ENCODE measurements at regions not wholly inside any gene's neighbourhood (a gene's known extent, or its start where the extent isn't known, plus 50 kb on each side); places are given as distances from the start of the nearest gene placed in this dataset.

DNA sequence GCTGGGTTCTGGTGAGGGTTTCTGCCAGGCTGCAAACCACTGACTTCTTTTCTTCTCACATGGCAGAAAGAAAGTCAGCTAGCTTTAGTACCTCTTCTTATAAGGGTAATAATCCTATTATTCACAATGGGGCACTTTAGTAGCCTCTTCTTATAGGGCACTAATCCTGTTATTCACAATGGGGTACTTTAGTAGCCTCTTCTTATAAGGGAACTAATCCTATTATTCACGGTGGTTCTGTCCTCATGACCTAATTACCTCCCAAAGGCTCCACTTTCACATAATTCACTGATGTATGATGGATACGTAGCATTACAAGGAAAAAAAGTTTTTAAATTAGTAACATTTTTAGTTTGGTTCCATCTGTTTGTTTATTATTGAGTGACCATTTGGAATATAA, 671.3 kb downstream of the NSUN3 start:
- H3K4me1 ChIP-seq (ENCODE audit: insufficient read depth), result no peaks in the 10 kb centered on the region
- H3K27ac ChIP-seq, result no peak overlapping the region
- H3K27me3 ChIP-seq, result no peaks in the 10 kb centered on the region
- H2AFZ ChIP-seq, result no peak overlapping the region
- H3K79me2 ChIP-seq, result no peaks in the 10 kb centered on the region
- no peak overlapping the region for H3K4me2 ChIP-seq
- no peaks in the 10 kb centered on the region for H3K9me3 ChIP-seq (ENCODE audit: low read depth)
- no peaks in the 10 kb centered on the region for H4K20me1 ChIP-seq (ENCODE audit: insufficient read depth, poor library complexity, severe bottlenecking)
- DNase-seq (ENCODE audit: low spot score), result no peak
- H3K9me2 ChIP-seq (replicated peaks; ENCODE audit: insufficient read depth), result no peaks in the 10 kb centered on the region
- no peaks in the 10 kb centered on the region for H3K36me3 ChIP-seq (replicated peaks; ENCODE audit: insufficient read depth, low read depth)
- WGBS (ENCODE audit: low lambda C conversion rate, missing lambda C conversion rate), result 60% methylated on average over 2 of the region's 2 CpGs
- H3K4me3 ChIP-seq, result no peak overlapping the region
- TF ChIP-seq EZH2phosphoT487 (IDR thresholded peaks at IDR 0.05; ENCODE audit: low read depth, severe bottlenecking, unreplicated experiment), result no peak

DNA sequence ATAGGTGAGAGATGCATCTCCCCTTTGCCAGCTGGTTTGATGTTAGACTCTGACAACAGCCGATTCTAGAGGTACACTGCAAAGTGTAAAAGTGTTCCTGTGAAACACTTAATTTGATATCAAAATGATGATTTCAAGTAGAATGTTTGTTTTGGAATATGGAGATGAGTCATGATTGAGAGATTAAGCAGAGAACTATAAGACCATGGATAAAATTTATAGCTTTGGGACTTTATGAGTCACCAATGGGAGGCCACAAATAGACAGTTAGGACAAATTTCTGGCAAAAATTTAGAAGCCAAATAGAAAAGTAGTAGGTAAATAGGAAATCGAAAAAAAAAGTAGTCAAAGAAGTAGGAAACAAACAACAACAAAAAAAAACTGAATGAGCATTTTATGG, 672.5 kb downstream of the NSUN3 start:
- H3K4me3 ChIP-seq, result no peak overlapping the region
- WGBS (ENCODE audit: low lambda C conversion rate, missing lambda C conversion rate), result 93% methylated on average over 2 of the region's 2 CpGs
- no peak for DNase-seq (ENCODE audit: low spot score)
- no peak overlapping the region for H3K4me2 ChIP-seq
- no peaks in the 10 kb centered on the region for H3K27me3 ChIP-seq
- H2AFZ ChIP-seq, result no peak overlapping the region
- no peaks in the 10 kb centered on the region for H3K4me1 ChIP-seq (ENCODE audit: insufficient read depth)
- no peaks in the 10 kb centered on the region for H3K79me2 ChIP-seq
- H3K36me3 ChIP-seq (replicated peaks; ENCODE audit: insufficient read depth, low read depth), result no peaks in the 10 kb centered on the region
- no peaks in the 10 kb centered on the region for H3K9me2 ChIP-seq (replicated peaks; ENCODE audit: insufficient read depth)
- H3K27ac ChIP-seq, result no peak overlapping the region
- TF ChIP-seq, protein P1, sequence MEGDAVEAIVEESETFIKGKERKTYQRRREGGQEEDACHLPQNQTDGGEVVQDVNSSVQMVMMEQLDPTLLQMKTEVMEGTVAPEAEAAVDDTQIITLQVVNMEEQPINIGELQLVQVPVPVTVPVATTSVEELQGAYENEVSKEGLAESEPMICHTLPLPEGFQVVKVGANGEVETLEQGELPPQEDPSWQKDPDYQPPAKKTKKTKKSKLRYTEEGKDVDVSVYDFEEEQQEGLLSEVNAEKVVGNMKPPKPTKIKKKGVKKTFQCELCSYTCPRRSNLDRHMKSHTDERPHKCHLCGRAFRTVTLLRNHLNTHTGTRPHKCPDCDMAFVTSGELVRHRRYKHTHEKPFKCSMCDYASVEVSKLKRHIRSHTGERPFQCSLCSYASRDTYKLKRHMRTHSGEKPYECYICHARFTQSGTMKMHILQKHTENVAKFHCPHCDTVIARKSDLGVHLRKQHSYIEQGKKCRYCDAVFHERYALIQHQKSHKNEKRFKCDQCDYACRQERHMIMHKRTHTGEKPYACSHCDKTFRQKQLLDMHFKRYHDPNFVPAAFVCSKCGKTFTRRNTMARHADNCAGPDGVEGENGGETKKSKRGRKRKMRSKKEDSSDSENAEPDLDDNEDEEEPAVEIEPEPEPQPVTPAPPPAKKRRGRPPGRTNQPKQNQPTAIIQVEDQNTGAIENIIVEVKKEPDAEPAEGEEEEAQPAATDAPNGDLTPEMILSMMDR (IDR thresholded peaks at IDR 0.05; ENCODE audit: poor library complexity), result no peak
- TF ChIP-seq EZH2phosphoT487 (IDR thresholded peaks at IDR 0.05; ENCODE audit: low read depth, severe bottlenecking, unreplicated experiment), result no peak
- no peak for TF ChIP-seq EZH2 (IDR thresholded peaks at IDR 0.05; ENCODE audit: borderline replicate concordance)
- no peaks in the 10 kb centered on the region for H4K20me1 ChIP-seq (ENCODE audit: insufficient read depth, poor library complexity, severe bottlenecking)
- no peaks in the 10 kb centered on the region for H3K9me3 ChIP-seq (ENCODE audit: low read depth)

DNA sequence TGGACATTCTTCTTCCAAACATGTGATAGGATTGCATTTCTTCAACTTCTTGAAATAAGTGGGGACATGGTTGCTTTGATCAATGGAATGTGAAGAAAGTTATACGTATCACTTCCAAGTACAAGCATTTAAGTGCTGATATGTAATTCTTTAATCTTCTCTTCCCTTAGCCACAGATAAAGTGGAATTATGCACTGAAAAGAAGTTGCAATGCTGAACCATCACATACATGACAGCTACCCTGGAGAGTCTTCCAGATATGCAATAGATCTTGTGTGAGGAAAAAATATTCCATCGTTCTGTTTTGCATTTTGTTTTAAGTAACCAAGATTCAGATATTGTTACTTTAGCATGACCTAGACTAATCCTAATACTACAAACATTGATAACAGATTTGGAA, 674.3 kb downstream of the NSUN3 start:
- Histone ChIP-seq H3K27ac (no peak overlapping the region), H3K79me2 (no peaks in the 10 kb centered on the region), H3K36me3 (replicated peaks; ENCODE audit: insufficient read depth, low read depth) (no peaks in the 10 kb centered on the region), H3K4me1 (ENCODE audit: insufficient read depth) (no peaks in the 10 kb centered on the region), H3K4me3 (no peak overlapping the region), H2AFZ (no peak overlapping the region), H3K9me3 (ENCODE audit: low read depth) (peaks cover 2% of the 10 kb centered on the region), H3K9me2 (replicated peaks; ENCODE audit: insufficient read depth) (no peaks in the 10 kb centered on the region), H4K20me1 (ENCODE audit: insufficient read depth, poor library complexity, severe bottlenecking) (no peaks in the 10 kb centered on the region), H3K4me2 (no peak overlapping the region), H3K27me3 (no peaks in the 10 kb centered on the region)
- no peak for DNase-seq (ENCODE audit: low spot score)
- TF ChIP-seq, protein P1 (IDR thresholded peaks at IDR 0.05; ENCODE audit: poor library complexity), result no peak
- no peak for TF ChIP-seq EZH2 (IDR thresholded peaks at IDR 0.05; ENCODE audit: borderline replicate concordance)
- TF ChIP-seq EZH2phosphoT487 (IDR thresholded peaks at IDR 0.05; ENCODE audit: low read depth, severe bottlenecking, unreplicated experiment), result no peak
- 63% methylated on average over 2 of the region's 2 CpGs for WGBS (ENCODE audit: low lambda C conversion rate, missing lambda C conversion rate)

DNA sequence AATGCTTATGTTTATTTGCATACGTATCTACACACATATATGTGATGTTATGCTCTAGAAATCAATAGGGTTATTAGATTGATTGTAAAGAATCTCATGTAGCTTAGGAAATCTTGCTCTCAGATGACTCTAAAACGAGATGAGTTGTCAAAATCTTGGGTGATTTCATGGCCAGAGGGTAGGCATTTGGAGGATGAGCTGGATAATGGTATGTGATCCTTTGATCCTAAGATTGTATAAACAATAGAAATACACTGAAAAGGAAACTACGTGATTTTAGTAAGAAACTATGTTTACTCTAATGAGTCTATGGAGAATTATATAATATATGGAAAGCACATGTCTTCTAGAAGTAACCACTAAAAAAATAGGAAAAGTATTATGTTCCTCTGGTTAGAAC, 676.6 kb downstream of the NSUN3 start:
- TF ChIP-seq, protein P1 (IDR thresholded peaks at IDR 0.05; ENCODE audit: poor library complexity), result no peak
- TF ChIP-seq EZH2 (IDR thresholded peaks at IDR 0.05; ENCODE audit: borderline replicate concordance) (no peak), EZH2phosphoT487 (IDR thresholded peaks at IDR 0.05; ENCODE audit: low read depth, severe bottlenecking, unreplicated experiment) (no peak)
- no peaks in the 10 kb centered on the region for H4K20me1 ChIP-seq (ENCODE audit: insufficient read depth, poor library complexity, severe bottlenecking)
- H3K79me2 ChIP-seq, result no peaks in the 10 kb centered on the region
- no peak overlapping the region for H3K27ac ChIP-seq
- WGBS (ENCODE audit: low lambda C conversion rate, missing lambda C conversion rate), result 57% methylated on average over 3 of the region's 3 CpGs
- H3K27me3 ChIP-seq, result no peaks in the 10 kb centered on the region
- H3K4me2 ChIP-seq, result no peak overlapping the region
- no peak for DNase-seq (ENCODE audit: low spot score)
- H3K36me3 ChIP-seq (replicated peaks; ENCODE audit: insufficient read depth, low read depth), result no peaks in the 10 kb centered on the region
- no peak overlapping the region for H3K4me3 ChIP-seq
- no peaks in the 10 kb centered on the region for H3K9me2 ChIP-seq (replicated peaks; ENCODE audit: insufficient read depth)
- peaks cover 4% of the 10 kb centered on the region for H3K9me3 ChIP-seq (ENCODE audit: low read depth)
- H3K4me1 ChIP-seq (ENCODE audit: insufficient read depth), result no peaks in the 10 kb centered on the region
- H2AFZ ChIP-seq, result no peak overlapping the region
